ENCODE measurements at regions not wholly inside any gene's neighbourhood (a gene's known extent, or its start where the extent isn't known, plus 50 kb on each side); places are given as distances from the start of the nearest gene placed in this dataset.

- H3K4me3 ChIP-seq (replicated peaks; ENCODE audit: low read depth, low read length): no peak overlapping the region
- no peak for DNase-seq (ENCODE audit: low read depth)
- TF ChIP-seq CTCF (IDR thresholded peaks at IDR 0.05; ENCODE audit: low read length, missing control alignments): no peak
Measured at GRCh38 chr6:153272201-153272980, 141.3 kb upstream of the RGS17 start.

- TF ChIP-seq CTCF (IDR thresholded peaks at IDR 0.05; ENCODE audit: low read length, missing control alignments): no peak
- DNase-seq (ENCODE audit: low read depth): no peak
Measured at GRCh38 chr6:153263489-153263888, 132.4 kb upstream of the RGS17 start.

GRCh38 chr6:153251326-153251725 is 120.2 kb upstream of the RGS17 start:
- no peak overlapping the region for H3K4me3 ChIP-seq (replicated peaks; ENCODE audit: low read depth, low read length)
- no peak for DNase-seq (ENCODE audit: low read depth)
- TF ChIP-seq CTCF (IDR thresholded peaks at IDR 0.05; ENCODE audit: low read length, missing control alignments): no peak

More at GRCh38 chr6:153263489-153263888, 132.4 kb upstream of the RGS17 start:
- no peak overlapping the region for H3K4me3 ChIP-seq (replicated peaks; ENCODE audit: low read depth, low read length)

GRCh38 chr6:153237670-153238069 is 106.6 kb upstream of the RGS17 start:
- no peak for DNase-seq (ENCODE audit: low read depth)
- no peak for TF ChIP-seq CTCF (IDR thresholded peaks at IDR 0.05; ENCODE audit: low read length, missing control alignments)
- no peak overlapping the region for H3K4me3 ChIP-seq (replicated peaks; ENCODE audit: low read depth, low read length)

- no peak overlapping the region for H3K4me3 ChIP-seq (replicated peaks; ENCODE audit: low read depth, low read length)
- DNase-seq (ENCODE audit: low read depth): peak; percentile 63
- no peak for TF ChIP-seq CTCF (IDR thresholded peaks at IDR 0.05; ENCODE audit: low read length, missing control alignments)
Measured at GRCh38 chr6:153231048-153231646, 100.1 kb upstream of the RGS17 start.

- no peak overlapping the region for H3K4me3 ChIP-seq (replicated peaks; ENCODE audit: low read depth, low read length)
- DNase-seq (ENCODE audit: low read depth): no peak
- no peak for TF ChIP-seq CTCF (IDR thresholded peaks at IDR 0.05; ENCODE audit: low read length, missing control alignments)
Measured at GRCh38 chr6:153218184-153218792, 87.2 kb upstream of the RGS17 start.

All from fibroblast of pulmonary artery (primary cell).